Nephron progenitor cell (in vitro differentiated cells): ENCODE measurements at regions not wholly inside any gene's neighbourhood (a gene's known extent, or its start where the extent isn't known, plus 50 kb on each side); places are given as distances from the start of the nearest gene placed in this dataset.

ENCODE experiments used
- DNase-seq: peaks from one replicate; pipeline ENCODE4 v3.0.0; 2021
- H3K27ac Mint-ChIP-seq: 2 replicates; pipeline ENCODE4 v1.8.0; 2021; ENCODE audit warnings: mild to moderate bottlenecking, moderate library complexity, mixed read lengths
- H3K27me3 Mint-ChIP-seq: 2 replicates; pipeline ENCODE4 v1.8.0; 2021; ENCODE audit warnings: mild to moderate bottlenecking, low read depth, mixed read lengths; ENCODE audit not compliant: poor library complexity
- H3K36me3 Mint-ChIP-seq: 2 replicates; pipeline ENCODE4 v1.8.0; 2021; ENCODE audit warnings: low read depth, mixed read lengths
- H3K4me1 Mint-ChIP-seq: 2 replicates; pipeline ENCODE4 v1.8.0; 2021; ENCODE audit warnings: mixed read lengths
- H3K4me3 Mint-ChIP-seq: 2 replicates; pipeline ENCODE4 v1.8.0; 2021; ENCODE audit warnings: mild to moderate bottlenecking, moderate library complexity, mixed read lengths
- H3K9me3 Mint-ChIP-seq: 2 replicates; pipeline ENCODE4 v1.8.0; 2021; ENCODE audit warnings: mild to moderate bottlenecking, moderate library complexity, mixed read lengths
- TF ChIP-seq, protein P1 (sequence below): fragments of 200-600 bp; sonication (generic); IDR thresholded peaks from 2 replicates; pipeline ENCODE4 v1.5.0; 2021; ENCODE audit warnings: antibody characterized with exemption

GRCh38 chr2:184199274-184199673 is 399.1 kb upstream of the ZNF804A start:
- no peak overlapping the region for H3K4me3 Mint-ChIP-seq
- H3K9me3 Mint-ChIP-seq: no peaks in the 10 kb centered on the region
- no peaks in the 10 kb centered on the region for H3K27me3 Mint-ChIP-seq
- DNase-seq: no peak
- no peaks in the 10 kb centered on the region for H3K36me3 Mint-ChIP-seq
- H3K27ac Mint-ChIP-seq: peak overlapping the region; percentile 75
- no peaks in the 10 kb centered on the region for H3K4me1 Mint-ChIP-seq
- TF ChIP-seq, protein P1, sequence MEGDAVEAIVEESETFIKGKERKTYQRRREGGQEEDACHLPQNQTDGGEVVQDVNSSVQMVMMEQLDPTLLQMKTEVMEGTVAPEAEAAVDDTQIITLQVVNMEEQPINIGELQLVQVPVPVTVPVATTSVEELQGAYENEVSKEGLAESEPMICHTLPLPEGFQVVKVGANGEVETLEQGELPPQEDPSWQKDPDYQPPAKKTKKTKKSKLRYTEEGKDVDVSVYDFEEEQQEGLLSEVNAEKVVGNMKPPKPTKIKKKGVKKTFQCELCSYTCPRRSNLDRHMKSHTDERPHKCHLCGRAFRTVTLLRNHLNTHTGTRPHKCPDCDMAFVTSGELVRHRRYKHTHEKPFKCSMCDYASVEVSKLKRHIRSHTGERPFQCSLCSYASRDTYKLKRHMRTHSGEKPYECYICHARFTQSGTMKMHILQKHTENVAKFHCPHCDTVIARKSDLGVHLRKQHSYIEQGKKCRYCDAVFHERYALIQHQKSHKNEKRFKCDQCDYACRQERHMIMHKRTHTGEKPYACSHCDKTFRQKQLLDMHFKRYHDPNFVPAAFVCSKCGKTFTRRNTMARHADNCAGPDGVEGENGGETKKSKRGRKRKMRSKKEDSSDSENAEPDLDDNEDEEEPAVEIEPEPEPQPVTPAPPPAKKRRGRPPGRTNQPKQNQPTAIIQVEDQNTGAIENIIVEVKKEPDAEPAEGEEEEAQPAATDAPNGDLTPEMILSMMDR: no peak

DNA sequence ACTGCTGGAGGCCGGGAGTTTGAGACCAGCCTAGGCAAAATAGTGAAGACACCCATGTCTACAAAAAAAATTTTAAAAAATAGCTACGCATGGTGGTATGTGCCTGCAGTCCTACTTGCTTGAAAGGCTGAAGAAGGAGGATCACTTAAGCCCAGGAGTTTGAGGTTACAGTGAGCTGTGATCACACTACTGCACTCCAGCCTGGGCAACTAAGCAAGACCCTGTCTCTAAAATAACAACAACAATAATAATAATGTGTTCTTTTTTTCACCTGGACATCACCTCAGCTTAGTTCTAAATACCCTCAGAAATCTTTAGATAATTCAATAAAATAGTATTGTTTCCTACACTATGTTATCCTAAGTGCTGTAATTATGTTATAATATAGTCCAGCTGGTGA is 397.1 kb upstream of the ZNF804A start:
- TF ChIP-seq, protein P1: no peak
- Mint-ChIP-seq H3K27ac (no peak overlapping the region), H3K27me3 (no peaks in the 10 kb centered on the region), H3K4me1 (no peaks in the 10 kb centered on the region), H3K4me3 (no peak overlapping the region), H3K36me3 (no peaks in the 10 kb centered on the region), H3K9me3 (no peaks in the 10 kb centered on the region)
- DNase-seq: no peak

- TF ChIP-seq, protein P1: no peak
- DNase-seq: no peak
- H3K4me3 Mint-ChIP-seq: no peak overlapping the region
- no peaks in the 10 kb centered on the region for H3K36me3 Mint-ChIP-seq
- H3K9me3 Mint-ChIP-seq: no peaks in the 10 kb centered on the region
- H3K27ac Mint-ChIP-seq: no peak overlapping the region
- H3K27me3 Mint-ChIP-seq: no peaks in the 10 kb centered on the region
- H3K4me1 Mint-ChIP-seq: no peaks in the 10 kb centered on the region
Measured at GRCh38 chr2:184203661-184204060, 394.7 kb upstream of the ZNF804A start.

DNA sequence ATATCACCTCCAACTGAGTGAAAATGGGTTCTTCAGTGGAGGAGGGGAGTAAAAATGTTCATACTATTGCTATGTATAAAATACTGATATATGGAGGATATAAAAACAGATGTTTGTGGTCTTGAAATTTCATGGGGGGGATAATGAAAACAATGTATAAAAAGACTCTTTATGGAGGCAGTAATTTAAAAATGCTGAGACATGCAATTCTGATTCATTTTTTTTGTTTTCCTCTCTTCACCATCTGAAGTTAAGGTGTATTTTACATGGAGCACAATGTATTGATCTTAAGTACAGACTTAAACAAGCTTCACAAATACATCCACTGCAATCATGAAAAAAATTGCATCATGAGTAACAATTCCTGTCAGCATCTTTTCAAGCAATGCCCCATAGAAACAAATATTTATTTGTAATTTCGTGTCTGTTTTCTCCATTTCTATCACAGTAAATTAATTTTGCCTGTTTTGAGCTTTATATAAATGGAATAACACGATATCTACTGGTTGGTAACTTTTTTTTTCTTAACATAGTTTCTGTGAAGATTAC is 393.2 kb upstream of the ZNF804A start:
- H3K27ac Mint-ChIP-seq: no peak overlapping the region
- no peaks in the 10 kb centered on the region for H3K4me1 Mint-ChIP-seq
- TF ChIP-seq, protein P1: no peak
- H3K36me3 Mint-ChIP-seq: no peaks in the 10 kb centered on the region
- no peaks in the 10 kb centered on the region for H3K9me3 Mint-ChIP-seq
- no peaks in the 10 kb centered on the region for H3K27me3 Mint-ChIP-seq
- no peak for DNase-seq
- no peak overlapping the region for H3K4me3 Mint-ChIP-seq

DNA sequence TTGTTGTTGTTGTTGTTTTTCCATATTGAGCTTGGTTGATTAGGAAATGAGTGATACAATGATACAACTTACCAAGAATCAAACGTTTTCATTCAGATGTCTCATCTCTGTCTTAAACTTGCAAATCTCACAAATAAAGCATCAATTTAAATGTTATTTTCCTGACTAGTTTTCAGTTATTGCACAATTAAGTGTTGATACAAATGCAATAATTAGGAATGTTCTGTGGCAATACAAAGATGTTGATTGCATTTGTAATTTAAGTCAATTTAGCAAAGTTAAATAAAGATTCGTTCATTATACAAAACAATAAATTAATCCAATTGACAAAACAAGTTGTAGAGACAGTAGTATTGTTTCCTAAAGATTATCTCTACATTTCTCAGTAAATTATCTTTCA is 392.3 kb upstream of the ZNF804A start:
- H3K36me3 Mint-ChIP-seq: no peaks in the 10 kb centered on the region
- no peaks in the 10 kb centered on the region for H3K9me3 Mint-ChIP-seq
- no peaks in the 10 kb centered on the region for H3K4me1 Mint-ChIP-seq
- DNase-seq: no peak
- no peak overlapping the region for H3K4me3 Mint-ChIP-seq
- H3K27me3 Mint-ChIP-seq: no peaks in the 10 kb centered on the region
- TF ChIP-seq, protein P1: no peak
- no peak overlapping the region for H3K27ac Mint-ChIP-seq

DNA sequence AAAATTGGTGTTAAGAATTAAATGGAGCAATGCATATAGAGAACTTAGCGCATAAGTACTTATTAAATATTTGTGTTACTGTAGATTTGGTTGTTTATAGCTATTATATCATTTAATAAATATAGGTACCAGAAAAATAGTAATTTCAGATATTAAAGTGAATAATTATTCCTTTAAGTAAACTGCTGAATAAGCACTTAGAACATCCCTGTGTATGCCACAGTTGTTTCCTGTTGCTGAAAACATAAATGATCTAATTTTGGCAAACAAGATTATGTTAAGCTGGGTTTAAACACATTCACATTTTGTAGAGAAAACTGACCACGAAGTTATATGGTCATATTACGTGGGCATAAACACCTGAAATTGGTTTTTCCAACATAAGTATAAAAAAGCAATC is 388.0 kb upstream of the ZNF804A start:
- no peaks in the 10 kb centered on the region for H3K4me1 Mint-ChIP-seq
- DNase-seq: no peak
- peaks cover 7% of the 10 kb centered on the region for H3K9me3 Mint-ChIP-seq
- no peak overlapping the region for H3K4me3 Mint-ChIP-seq
- H3K27ac Mint-ChIP-seq: no peak overlapping the region
- H3K27me3 Mint-ChIP-seq: no peaks in the 10 kb centered on the region
- no peaks in the 10 kb centered on the region for H3K36me3 Mint-ChIP-seq
- TF ChIP-seq, protein P1: no peak
